ENCODE measurements at regions not wholly inside any gene's neighbourhood (a gene's known extent, or its start where the extent isn't known, plus 50 kb on each side); places are given as distances from the start of the nearest gene placed in this dataset.

DNA sequence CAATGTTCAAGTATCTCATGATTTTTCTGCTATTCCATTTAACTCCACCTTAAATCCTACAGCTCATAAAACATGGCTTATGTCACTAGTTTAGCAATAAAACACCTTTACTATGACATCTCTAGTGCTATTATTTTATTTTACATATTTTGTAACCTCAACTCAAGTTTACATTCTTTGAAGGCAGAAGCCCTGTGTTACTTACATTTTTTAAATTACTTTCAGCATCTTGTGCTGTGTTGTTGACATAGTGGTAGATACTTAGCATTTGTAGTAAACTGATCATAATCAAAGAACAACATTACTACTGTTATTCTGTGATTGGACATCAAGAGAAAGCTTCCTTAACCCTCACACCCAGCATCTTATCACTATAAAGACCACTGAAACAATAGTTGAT is 216.1 kb downstream of the BMP4 start:
- TF ChIP-seq, protein P1, sequence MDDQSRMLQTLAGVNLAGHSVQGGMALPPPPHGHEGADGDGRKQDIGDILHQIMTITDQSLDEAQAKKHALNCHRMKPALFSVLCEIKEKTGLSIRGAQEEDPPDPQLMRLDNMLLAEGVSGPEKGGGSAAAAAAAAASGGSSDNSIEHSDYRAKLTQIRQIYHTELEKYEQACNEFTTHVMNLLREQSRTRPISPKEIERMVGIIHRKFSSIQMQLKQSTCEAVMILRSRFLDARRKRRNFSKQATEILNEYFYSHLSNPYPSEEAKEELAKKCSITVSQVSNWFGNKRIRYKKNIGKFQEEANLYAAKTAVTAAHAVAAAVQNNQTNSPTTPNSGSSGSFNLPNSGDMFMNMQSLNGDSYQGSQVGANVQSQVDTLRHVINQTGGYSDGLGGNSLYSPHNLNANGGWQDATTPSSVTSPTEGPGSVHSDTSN (IDR thresholded peaks at IDR 0.05) = no peak
- TF ChIP-seq FOXJ3 (CRISPR knock-in tag; IDR thresholded peaks at IDR 0.05) (no peak), RFX5 (IDR thresholded peaks at IDR 0.05; ENCODE audit: low read length) (no peak), RCOR1 (IDR thresholded peaks at IDR 0.05; ENCODE audit: low read length) (no peak), TCF12 (IDR thresholded peaks at IDR 0.05) (no peak), RXRA (IDR thresholded peaks at IDR 0.05; ENCODE audit: borderline replicate concordance, low read depth) (no peak), GATA2 (CRISPR knock-in tag; IDR thresholded peaks at IDR 0.05) (no peak), YY1 (IDR thresholded peaks at IDR 0.05; ENCODE audit: low read depth) (no peak), MEF2A (IDR thresholded peaks at IDR 0.05; ENCODE audit: borderline replicate concordance, low read depth) (no peak)
- TF ChIP-seq, protein P2, sequence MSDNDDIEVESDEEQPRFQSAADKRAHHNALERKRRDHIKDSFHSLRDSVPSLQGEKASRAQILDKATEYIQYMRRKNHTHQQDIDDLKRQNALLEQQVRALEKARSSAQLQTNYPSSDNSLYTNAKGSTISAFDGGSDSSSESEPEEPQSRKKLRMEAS (IDR thresholded peaks at IDR 0.05; ENCODE audit: low read depth) = no peak
- TF ChIP-seq, protein P3, sequence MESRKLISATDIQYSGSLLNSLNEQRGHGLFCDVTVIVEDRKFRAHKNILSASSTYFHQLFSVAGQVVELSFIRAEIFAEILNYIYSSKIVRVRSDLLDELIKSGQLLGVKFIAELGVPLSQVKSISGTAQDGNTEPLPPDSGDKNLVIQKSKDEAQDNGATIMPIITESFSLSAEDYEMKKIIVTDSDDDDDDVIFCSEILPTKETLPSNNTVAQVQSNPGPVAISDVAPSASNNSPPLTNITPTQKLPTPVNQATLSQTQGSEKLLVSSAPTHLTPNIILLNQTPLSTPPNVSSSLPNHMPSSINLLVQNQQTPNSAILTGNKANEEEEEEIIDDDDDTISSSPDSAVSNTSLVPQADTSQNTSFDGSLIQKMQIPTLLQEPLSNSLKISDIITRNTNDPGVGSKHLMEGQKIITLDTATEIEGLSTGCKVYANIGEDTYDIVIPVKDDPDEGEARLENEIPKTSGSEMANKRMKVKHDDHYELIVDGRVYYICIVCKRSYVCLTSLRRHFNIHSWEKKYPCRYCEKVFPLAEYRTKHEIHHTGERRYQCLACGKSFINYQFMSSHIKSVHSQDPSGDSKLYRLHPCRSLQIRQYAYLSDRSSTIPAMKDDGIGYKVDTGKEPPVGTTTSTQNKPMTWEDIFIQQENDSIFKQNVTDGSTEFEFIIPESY (IDR thresholded peaks at IDR 0.05; ENCODE audit: borderline replicate concordance, low read depth) = no peak
- TF ChIP-seq, protein P4, sequence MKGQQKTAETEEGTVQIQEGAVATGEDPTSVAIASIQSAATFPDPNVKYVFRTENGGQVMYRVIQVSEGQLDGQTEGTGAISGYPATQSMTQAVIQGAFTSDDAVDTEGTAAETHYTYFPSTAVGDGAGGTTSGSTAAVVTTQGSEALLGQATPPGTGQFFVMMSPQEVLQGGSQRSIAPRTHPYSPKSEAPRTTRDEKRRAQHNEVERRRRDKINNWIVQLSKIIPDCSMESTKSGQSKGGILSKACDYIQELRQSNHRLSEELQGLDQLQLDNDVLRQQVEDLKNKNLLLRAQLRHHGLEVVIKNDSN (IDR thresholded peaks at IDR 0.05; ENCODE audit: borderline replicate concordance, low read depth) = no peak
- Histone ChIP-seq H3K27me3 (ENCODE audit: insufficient read depth) (no peaks in the 10 kb centered on the region), H3K4me2 (no peak overlapping the region), H3F3A (replicated peaks; ENCODE audit: insufficient read depth) (no peaks in the 10 kb centered on the region), H3K27ac (ENCODE audit: low read depth in 2 of 2, low read length in 1 of 2) (no peak overlapping the region), H3K4me1 (ENCODE audit: control insufficient read depth in 1 of 2, insufficient read depth in 2 of 2, low read depth in 1 of 2, low read length in 1 of 2) (no peaks in the 10 kb centered on the region), H3K79me2 (ENCODE audit: insufficient read depth) (no peaks in the 10 kb centered on the region), H3K4me3 (ENCODE audit: low read depth in 2 of 2, low read length in 1 of 2) (no peak overlapping the region), H3K9me2 (no peaks in the 10 kb centered on the region), H3K9ac (no peak overlapping the region), H3K9me3 (no peaks in the 10 kb centered on the region), H2AFZ (ENCODE audit: low read depth) (no peak overlapping the region), H3K36me3 (replicated peaks in 1 of 2; ENCODE audit: control insufficient read depth in 1 of 2, insufficient read depth in 2 of 2, low read length in 1 of 2) (no peaks in the 10 kb centered on the region), H4K20me1 (ENCODE audit: insufficient read depth) (no peaks in the 10 kb centered on the region)
- ChIA-PET POLR2A (no interaction called here), CTCF (interaction anchor here (1.0 to 1.5 kb wide), 3 partner anchors 8 to 15 kb away, joined by 3 to 4 read pairs (median 3); no protein-coding TSS in a partner anchor)
- DNase-seq = no peak

DNA sequence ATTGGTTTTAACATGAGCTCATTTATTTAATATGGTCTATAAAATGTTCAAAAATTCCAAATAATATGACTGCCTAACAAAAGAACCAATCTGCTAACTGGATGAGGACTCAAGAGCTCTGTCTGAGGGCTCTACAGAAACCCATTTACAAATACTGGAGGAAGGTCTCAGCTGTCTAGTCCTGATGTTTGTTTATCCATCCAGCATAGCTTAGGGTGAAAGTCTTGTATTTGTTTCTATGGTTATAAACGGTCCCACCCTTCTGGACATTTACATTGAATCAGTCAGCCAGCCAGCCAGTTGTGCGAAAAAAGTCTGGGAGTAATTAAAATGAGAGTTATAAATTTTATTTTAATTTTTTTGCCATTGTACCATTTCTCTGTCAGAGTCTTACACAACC is 220.7 kb downstream of the BMP4 start:
- ChIA-PET POLR2A (no interaction called here), CTCF (no interaction called here)

More for the DNA sequence above, 220.7 kb downstream of the BMP4 start:
- Histone ChIP-seq H4K20me1 (ENCODE audit: insufficient read depth) (no peaks in the 10 kb centered on the region), H3K4me1 (ENCODE audit: control insufficient read depth in 1 of 2, insufficient read depth in 2 of 2, low read depth in 1 of 2, low read length in 1 of 2) (no peaks in the 10 kb centered on the region), H3K36me3 (replicated peaks in 1 of 2; ENCODE audit: control insufficient read depth in 1 of 2, insufficient read depth in 2 of 2, low read length in 1 of 2) (no peaks in the 10 kb centered on the region), H3K9me3 (no peaks in the 10 kb centered on the region), H3F3A (replicated peaks; ENCODE audit: insufficient read depth) (no peaks in the 10 kb centered on the region), H3K9me2 (no peaks in the 10 kb centered on the region), H2AFZ (ENCODE audit: low read depth) (no peak overlapping the region), H3K4me3 (ENCODE audit: low read depth in 2 of 2, low read length in 1 of 2) (no peak overlapping the region), H3K27ac (ENCODE audit: low read depth in 2 of 2, low read length in 1 of 2) (no peak overlapping the region), H3K4me2 (no peak overlapping the region), H3K27me3 (ENCODE audit: insufficient read depth) (no peaks in the 10 kb centered on the region; the same call in 1 of the 2 replicates), H3K79me2 (ENCODE audit: insufficient read depth) (no peaks in the 10 kb centered on the region), H3K9ac (no peak overlapping the region)
- DNase-seq = no peak
- TF ChIP-seq CHD2 (IDR thresholded peaks at IDR 0.05; ENCODE audit: low read length, partially characterized antibody) (no peak), RFX5 (IDR thresholded peaks at IDR 0.05; ENCODE audit: low read length) (no peak), ELF1 (IDR thresholded peaks at IDR 0.05) (no peak), GATA2 (CRISPR knock-in tag; IDR thresholded peaks at IDR 0.05) (no peak), MXI1 (IDR thresholded peaks at IDR 0.05; ENCODE audit: low read depth, low read length) (no peak), EZH2phosphoT487 (IDR thresholded peaks at IDR 0.05; ENCODE audit: borderline replicate concordance, low read depth) (no peak), FOXM1 (IDR thresholded peaks at IDR 0.05; ENCODE audit: low read depth) (no peak), YY1 (IDR thresholded peaks at IDR 0.05; ENCODE audit: low read depth) (no peak), RCOR1 (IDR thresholded peaks at IDR 0.05; ENCODE audit: low read length) (no peak), EP300 (IDR thresholded peaks at IDR 0.05; ENCODE audit: borderline replicate concordance in 1 of 2, low read depth in 1 of 2, low read length in 1 of 2) (no peak)
- TF ChIP-seq, protein P2 (IDR thresholded peaks at IDR 0.05; ENCODE audit: low read depth) = no peak
- TF ChIP-seq, protein P1 (IDR thresholded peaks at IDR 0.05) = no peak
- TF ChIP-seq, protein P5, sequence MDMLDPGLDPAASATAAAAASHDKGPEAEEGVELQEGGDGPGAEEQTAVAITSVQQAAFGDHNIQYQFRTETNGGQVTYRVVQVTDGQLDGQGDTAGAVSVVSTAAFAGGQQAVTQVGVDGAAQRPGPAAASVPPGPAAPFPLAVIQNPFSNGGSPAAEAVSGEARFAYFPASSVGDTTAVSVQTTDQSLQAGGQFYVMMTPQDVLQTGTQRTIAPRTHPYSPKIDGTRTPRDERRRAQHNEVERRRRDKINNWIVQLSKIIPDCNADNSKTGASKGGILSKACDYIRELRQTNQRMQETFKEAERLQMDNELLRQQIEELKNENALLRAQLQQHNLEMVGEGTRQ (IDR thresholded peaks at IDR 0.05; ENCODE audit: borderline replicate concordance, low read depth, low read length) = no peak
- TF ChIP-seq, protein P4 (IDR thresholded peaks at IDR 0.05; ENCODE audit: borderline replicate concordance, low read depth) = no peak
- 11% methylated on average over 2 of the region's 2 CpGs for WGBS (ENCODE audit: low lambda C conversion rate)
